ENCODE measurements at regions not wholly inside any gene's neighbourhood (a gene's known extent, or its start where the extent isn't known, plus 50 kb on each side); places are given as distances from the start of the nearest gene placed in this dataset.

- TF ChIP-seq CTCF (IDR thresholded peaks at IDR 0.05; ENCODE audit: low read length) (no peak), EZH2 (optimal IDR thresholded peaks at IDR 0.05; ENCODE audit: low read depth, low read length) (no peak), EZH2phosphoT487 (IDR thresholded peaks at IDR 0.05; ENCODE audit: low read length) (no peak)
These were observed 355.1 kb upstream of the CCDC196 start for GRCh38 chr14:66131111-66131510.
